Activated T-cell treated with anti-CD3 and anti-CD28 coated beads, Interleukin-2, amount 50 U/mL, for 24 hours (primary cell): ENCODE measurements at regions not wholly inside any gene's neighbourhood (a gene's known extent, or its start where the extent isn't known, plus 50 kb on each side); places are given as distances from the start of the nearest gene placed in this dataset.

ENCODE experiments used
- DNase-seq: peaks from one replicate; pipeline ENCODE4 v3.0.0-alpha.2; 2020
- H3K27ac Mint-ChIP-seq: 2 replicates; pipeline ENCODE4 v1.8.0; 2020; ENCODE audit warnings: mild to moderate bottlenecking, mixed read lengths
- H3K27me3 Mint-ChIP-seq: 2 replicates; pipeline ENCODE4 v1.8.0; 2020; ENCODE audit warnings: mixed read lengths
- H3K36me3 Mint-ChIP-seq: 2 replicates; pipeline ENCODE4 v1.8.0; 2020; ENCODE audit warnings: low read depth, mixed read lengths
- H3K4me1 Mint-ChIP-seq: 2 replicates; pipeline ENCODE4 v1.8.0; 2020; ENCODE audit warnings: low read depth, mixed read lengths
- H3K4me3 Mint-ChIP-seq: 2 replicates; pipeline ENCODE4 v1.8.0; 2020; ENCODE audit warnings: mild to moderate bottlenecking, moderate library complexity, mixed read lengths
- H3K9me3 Mint-ChIP-seq: 2 replicates; pipeline ENCODE4 v1.8.0; 2020; ENCODE audit warnings: mixed read lengths

DNA sequence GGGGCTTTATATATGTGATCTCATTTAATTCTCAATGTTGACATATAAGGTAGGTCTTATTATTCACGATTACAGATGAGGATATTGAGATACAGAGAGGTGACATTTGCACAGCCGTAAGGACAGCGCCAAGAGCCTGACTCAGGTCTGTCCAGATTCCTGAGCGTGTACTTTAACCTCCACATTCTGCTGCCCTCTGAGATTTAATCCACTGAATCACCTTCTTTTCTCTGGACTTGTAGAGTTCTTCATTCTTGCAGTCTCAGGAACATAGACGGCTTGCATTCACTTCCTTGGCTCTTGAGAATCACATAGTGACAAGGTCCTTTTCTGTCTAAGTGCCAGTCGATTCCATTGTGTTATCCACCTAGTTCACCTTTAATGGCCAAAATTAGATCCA, 141.0 kb upstream of the ARHGAP5 start:
- DNase-seq, result no peak
- Mint-ChIP-seq H3K4me3 (no peak overlapping the region), H3K4me1 (peaks cover 19% of the 10 kb centered on the region), H3K27ac (no peak overlapping the region), H3K27me3 (no peaks in the 10 kb centered on the region), H3K36me3 (no peaks in the 10 kb centered on the region), H3K9me3 (peaks cover 2% of the 10 kb centered on the region)

DNA sequence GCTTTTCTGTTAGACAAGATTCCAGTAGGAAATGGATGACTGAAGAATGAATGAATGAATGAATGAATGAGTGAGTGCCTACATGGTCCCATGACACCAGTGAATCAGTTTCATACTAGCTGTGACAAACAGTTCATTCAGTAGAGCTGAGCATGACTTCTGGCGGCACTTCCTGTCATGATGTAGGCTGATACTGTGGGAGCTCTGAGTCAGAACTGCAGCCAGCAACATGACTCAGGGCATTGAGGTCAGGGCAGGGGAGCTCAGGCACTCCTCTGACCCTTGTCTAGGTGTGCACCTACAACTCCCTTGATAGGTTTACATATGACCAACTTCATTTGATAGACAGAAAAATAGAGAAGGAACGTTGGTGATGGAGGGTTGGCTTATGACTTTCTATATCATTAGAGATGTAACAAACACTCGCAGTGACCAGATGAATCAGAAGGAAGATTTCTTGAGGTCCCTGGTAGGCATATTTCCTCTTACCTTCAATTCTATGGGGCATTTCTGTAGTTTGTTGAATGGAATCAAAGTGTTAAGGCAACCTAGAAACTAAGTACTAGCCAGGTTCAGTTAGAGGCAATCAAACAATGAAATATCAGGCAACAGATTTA, 139.3 kb upstream of the ARHGAP5 start:
- Mint-ChIP-seq H3K27me3 (no peaks in the 10 kb centered on the region), H3K36me3 (no peaks in the 10 kb centered on the region), H3K4me3 (no peak overlapping the region), H3K4me1 (peaks cover 19% of the 10 kb centered on the region), H3K27ac (peak overlapping the region; percentile 89), H3K9me3 (peaks cover 2% of the 10 kb centered on the region)
- DNase-seq, result peak; percentile 69

DNA sequence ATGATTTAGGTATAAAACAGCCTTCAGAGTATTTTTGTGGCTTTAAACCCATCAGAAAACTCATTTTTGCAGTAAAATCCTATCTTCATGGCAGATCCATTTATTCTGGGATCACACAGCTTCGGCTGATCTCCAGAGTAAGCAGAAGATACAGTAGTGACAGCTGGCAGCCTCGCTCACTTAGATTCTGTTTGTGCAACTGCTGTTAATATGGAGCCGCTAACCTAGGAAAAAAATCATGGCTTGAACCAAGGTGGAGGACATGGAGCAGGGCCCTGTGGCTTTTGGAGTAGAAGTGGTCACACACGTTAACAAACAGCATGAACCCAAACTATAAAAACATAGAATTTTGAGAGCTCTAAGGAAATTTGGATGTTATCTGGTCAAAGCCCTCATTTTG, 137.2 kb upstream of the ARHGAP5 start:
- Mint-ChIP-seq H3K27me3 (no peaks in the 10 kb centered on the region), H3K36me3 (no peaks in the 10 kb centered on the region), H3K9me3 (peaks cover 2% of the 10 kb centered on the region), H3K27ac (no peak overlapping the region), H3K4me1 (peaks cover 30% of the 10 kb centered on the region), H3K4me3 (no peak overlapping the region)
- DNase-seq, result no peak

DNA sequence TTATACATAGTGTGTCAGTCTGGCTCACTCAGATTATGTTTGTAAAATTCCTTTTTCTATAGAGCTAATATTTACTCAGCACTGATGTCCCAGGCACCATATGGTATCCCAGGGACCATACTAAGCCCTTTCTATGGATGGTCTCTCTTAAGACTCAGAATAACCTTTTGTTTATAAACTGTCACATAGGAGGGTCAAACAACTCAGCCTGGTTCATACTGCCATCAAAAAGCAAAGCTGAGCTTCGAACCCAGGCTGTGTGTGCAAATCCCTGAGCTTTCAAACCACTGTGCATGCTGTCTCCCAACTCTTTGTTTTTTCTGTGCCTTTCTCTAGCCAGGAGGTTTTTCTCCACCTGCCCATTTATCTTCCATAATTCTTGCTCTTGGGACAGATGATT, 135.6 kb upstream of the ARHGAP5 start:
- no peak overlapping the region for H3K4me3 Mint-ChIP-seq
- no peak overlapping the region for H3K27ac Mint-ChIP-seq
- no peaks in the 10 kb centered on the region for H3K27me3 Mint-ChIP-seq
- H3K4me1 Mint-ChIP-seq, result peaks cover 35% of the 10 kb centered on the region
- no peak for DNase-seq
- no peaks in the 10 kb centered on the region for H3K36me3 Mint-ChIP-seq
- H3K9me3 Mint-ChIP-seq, result peaks cover 2% of the 10 kb centered on the region

DNA sequence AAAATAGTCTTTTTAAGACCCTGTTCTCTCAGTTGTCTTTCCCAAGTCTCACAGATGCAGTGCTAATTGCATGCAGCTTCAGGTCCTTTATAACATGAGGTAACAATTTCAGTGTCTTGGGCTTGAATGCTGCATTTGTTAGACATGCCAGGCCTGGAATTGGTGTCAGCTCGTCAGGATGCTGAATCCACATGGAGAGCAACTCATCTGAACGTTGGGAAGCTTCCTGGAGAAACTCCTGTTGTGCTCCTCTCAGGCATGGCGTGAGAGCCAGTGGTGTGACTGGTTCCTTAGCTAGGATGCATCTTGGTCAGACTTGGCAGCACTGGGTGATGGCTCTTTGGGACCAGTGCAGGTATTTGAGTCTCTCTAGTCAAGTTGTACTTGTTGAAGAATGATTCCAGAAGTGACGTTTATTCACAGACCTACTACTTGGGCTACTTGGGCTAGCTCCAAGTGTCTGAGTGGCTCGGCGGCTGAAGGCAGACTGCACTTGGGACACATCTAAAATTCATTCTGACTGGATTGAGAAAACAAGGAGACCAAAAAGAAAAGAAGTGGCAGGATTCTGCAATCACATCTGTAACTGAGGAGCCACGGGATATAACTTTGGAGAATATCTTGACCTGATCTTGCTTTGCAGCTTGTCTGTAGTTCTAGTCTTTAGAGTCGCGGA, 134.8 kb upstream of the ARHGAP5 start:
- peaks cover 37% of the 10 kb centered on the region for H3K4me1 Mint-ChIP-seq
- DNase-seq, result no peak
- H3K4me3 Mint-ChIP-seq, result no peak overlapping the region
- H3K9me3 Mint-ChIP-seq, result peaks cover 2% of the 10 kb centered on the region
- no peak overlapping the region for H3K27ac Mint-ChIP-seq
- H3K36me3 Mint-ChIP-seq, result no peaks in the 10 kb centered on the region
- H3K27me3 Mint-ChIP-seq, result no peaks in the 10 kb centered on the region

DNA sequence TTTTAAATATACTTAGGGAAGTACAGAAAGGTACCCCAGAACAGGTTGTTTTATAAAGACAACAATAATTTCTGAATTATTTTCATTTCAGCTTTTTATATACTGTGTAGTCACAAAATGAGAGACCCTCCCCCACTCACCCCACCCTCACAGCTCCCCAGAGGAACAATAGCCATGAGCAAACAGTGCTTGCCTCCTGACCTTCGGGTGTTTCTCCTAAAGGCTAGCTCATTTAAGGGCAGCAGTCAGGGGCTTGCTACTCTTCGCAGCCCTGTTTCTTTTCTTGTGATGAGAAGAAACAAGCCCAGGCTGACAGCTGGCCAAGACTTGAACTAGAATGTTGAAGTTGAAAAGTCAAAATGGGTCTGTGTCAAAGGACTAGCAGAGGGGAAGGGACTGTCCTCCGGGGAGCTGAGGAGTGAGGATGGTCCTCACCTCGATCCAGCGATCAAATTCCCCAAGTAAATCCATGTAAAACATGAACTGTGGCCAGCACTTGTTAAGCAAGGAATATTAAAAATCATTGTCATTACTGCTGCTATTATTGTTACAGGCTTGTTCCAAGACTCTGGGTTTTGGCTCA, 133.8 kb upstream of the ARHGAP5 start:
- no peaks in the 10 kb centered on the region for H3K36me3 Mint-ChIP-seq
- no peak overlapping the region for H3K27ac Mint-ChIP-seq
- H3K4me1 Mint-ChIP-seq, result peaks cover 29% of the 10 kb centered on the region
- no peak overlapping the region for H3K4me3 Mint-ChIP-seq
- H3K27me3 Mint-ChIP-seq, result no peaks in the 10 kb centered on the region
- no peaks in the 10 kb centered on the region for H3K9me3 Mint-ChIP-seq
- DNase-seq, result no peak

DNA sequence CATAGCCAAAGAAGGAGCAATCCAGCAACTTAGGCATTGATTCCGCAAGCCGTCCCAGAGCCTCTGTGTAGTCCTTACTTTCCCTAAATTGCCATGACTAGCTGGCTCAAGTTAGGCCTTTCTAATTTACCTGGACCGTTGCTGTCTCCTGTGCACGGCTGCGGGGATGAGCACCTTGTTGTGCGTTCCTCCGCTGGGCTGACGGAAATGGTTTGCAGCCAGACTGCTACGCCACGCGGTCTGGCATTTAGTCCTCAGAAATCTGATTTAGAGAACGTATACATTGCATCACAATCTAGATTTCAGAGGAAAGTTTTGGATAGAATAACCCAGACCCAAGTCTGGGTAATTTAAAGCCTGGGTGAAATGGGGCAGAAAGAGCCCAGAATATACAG, 133.2 kb upstream of the ARHGAP5 start:
- Mint-ChIP-seq H3K4me3 (no peak overlapping the region), H3K4me1 (peaks cover 24% of the 10 kb centered on the region), H3K9me3 (no peaks in the 10 kb centered on the region), H3K36me3 (no peaks in the 10 kb centered on the region), H3K27ac (no peak overlapping the region), H3K27me3 (no peaks in the 10 kb centered on the region)
- DNase-seq, result no peak

DNA sequence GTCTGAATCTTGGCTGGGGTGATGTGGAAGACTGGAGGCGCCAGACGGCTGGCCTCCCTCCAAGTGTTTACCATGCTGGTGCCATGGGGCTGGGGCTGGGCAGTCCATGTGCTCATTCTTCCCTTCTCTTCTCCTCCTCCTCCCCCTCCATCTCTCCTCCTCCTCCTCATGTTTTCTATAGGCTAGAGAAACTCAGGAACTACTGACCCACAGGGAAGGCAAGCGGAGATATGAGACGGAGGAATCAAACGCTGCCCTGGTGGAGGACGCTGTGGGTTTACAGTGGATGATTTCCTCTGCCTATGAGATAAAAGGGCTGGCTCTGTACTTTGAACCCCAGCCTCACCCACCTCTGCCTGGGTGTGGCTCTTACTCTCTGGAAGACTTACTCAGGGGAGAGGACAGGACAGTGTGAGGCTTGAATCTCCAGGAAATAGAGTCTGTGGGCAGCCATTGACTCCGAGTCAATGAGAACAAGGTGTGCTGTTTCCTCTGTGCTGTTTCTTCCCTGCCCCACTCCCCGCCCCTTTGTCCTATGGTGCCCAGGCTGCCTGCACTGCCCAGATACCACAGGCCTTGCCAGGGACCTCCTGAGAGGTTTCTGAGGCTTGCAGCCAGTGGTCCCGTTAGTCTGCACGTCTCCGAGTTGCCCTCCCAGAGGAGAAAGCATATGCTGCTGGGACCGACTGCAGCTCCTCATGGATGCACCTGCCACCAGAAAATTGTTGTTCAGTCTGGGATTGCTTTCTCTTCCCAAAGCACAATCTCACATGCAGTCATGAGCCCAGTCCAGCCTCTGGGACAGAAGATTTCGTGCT, 132.6 kb upstream of the ARHGAP5 start:
- Mint-ChIP-seq H3K27me3 (no peaks in the 10 kb centered on the region), H3K36me3 (no peaks in the 10 kb centered on the region), H3K4me1 (peaks cover 22% of the 10 kb centered on the region), H3K9me3 (no peaks in the 10 kb centered on the region), H3K27ac (peak overlapping the region; percentile 58), H3K4me3 (no peak overlapping the region)
- peak; percentile 34 for DNase-seq

DNA sequence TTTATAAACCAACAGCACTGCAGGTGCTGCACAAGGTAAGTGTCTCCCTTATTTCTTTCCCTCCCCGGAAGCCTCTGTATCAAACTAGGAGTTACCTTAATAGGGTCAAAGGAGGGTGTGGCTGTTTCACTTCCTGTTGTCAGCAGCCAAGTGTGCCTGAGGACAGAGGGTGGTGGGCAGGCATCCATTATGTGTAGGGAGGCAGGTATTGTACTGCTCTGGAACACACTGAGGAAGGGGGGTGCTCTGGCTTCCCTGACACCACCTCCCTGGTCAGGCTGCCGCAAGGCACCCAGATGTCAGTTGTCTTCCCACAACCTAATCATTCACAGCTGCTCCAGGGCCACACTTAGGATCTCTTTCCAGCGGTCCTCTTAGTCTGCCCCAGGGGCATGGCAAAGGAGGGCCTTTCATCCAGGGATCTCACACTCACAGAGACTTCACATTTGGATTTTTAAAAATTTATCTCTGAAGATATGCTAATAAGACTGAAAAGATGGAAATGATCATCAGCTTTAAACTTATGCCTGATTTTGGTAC, 132.0 kb upstream of the ARHGAP5 start:
- no peak overlapping the region for H3K4me3 Mint-ChIP-seq
- H3K27ac Mint-ChIP-seq, result peak overlapping the region; percentile 24
- H3K9me3 Mint-ChIP-seq, result no peaks in the 10 kb centered on the region

DNA sequence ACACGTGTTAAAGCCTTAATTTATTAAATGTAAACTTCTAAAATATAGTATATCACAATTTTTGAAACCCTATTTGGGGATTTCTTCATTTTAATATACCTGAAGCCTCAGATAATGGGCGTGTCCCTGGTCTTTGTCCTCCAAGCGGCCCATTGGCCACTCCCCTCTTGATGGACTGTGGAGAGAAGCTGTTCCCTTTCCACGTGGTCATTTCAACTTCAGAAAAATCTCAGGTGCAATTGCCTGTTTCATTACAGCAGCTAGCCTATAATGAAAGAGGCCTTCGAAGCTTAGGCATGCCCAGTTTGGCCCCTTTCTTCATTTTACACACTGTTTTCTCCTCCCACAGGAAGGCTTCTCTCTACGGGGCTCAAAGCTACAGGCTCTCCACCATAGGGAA, 131.4 kb upstream of the ARHGAP5 start:
- Mint-ChIP-seq H3K27me3 (no peaks in the 10 kb centered on the region), H3K4me3 (no peak overlapping the region), H3K4me1 (peaks cover 22% of the 10 kb centered on the region), H3K36me3 (no peaks in the 10 kb centered on the region), H3K27ac (no peak overlapping the region), H3K9me3 (no peaks in the 10 kb centered on the region)
- no peak for DNase-seq

More for the DNA sequence above, 132.0 kb upstream of the ARHGAP5 start:
- Mint-ChIP-seq H3K4me1 (peaks cover 22% of the 10 kb centered on the region), H3K27me3 (no peaks in the 10 kb centered on the region), H3K36me3 (no peaks in the 10 kb centered on the region)
- DNase-seq, result no peak

DNA sequence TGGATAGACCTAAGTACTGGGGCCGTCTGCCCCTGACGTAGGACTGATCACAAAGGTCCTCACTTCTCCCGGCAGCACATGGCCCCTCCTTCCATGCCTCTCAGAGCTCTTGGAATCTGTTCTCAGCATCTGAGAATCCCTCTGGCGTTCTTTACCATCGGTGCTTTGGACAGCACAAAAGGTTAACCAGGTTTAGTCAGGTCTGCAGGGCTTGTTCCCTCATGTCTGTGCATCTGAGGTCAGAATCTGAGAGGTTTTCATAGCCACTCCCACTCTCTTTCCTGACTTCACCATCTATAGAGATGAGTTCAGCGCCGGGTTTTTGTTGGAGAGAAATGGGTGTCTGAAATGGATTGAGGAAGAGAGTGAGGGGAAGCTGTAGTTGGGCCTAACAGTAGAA, 130.0 kb upstream of the ARHGAP5 start:
- Mint-ChIP-seq H3K27me3 (peaks cover 3% of the 10 kb centered on the region), H3K36me3 (no peaks in the 10 kb centered on the region), H3K9me3 (no peaks in the 10 kb centered on the region), H3K4me3 (no peak overlapping the region), H3K4me1 (peaks cover 22% of the 10 kb centered on the region), H3K27ac (no peak overlapping the region)
- DNase-seq, result no peak

DNA sequence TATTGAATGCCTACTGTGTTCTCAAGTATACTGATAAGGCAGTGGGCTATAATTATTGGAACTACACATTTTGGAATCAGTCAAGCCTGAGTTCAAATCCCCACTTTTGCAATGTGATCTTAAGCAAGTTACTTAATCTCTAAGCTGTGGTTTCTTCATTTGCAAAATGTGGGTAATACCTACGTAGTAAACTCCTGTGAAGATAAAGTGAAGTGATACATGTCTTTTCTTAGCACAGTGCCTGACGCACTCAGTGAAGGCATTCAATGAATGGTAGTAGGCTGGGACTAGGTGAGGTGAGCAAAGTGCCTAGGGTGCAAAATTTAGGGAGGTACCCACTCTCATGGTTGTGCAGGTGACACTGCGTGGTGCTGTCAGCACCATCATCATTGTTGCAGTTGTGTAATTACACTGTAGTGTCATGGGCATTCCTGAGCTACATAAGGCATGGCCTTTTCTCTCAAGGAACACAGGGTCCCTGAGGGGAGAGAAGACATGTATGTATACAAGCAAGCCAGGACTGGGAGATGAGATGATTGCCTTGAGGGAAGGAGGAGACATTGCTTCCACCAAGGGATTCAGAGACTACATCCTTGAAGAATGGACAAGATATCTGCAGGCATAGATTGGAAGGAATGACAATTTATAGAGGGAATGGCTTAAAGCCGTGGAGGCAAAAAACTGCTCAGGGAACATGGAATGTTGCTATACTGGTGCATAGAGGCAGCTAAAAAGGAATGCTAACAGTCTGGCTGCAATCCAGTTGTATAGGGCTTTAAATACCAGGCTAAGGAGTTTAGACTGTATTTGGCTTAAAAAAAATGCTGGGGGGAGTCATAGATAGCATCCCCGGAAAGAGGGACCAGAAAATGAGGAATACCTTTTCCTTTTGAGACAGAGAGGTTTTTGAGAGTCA, 129.2 kb upstream of the ARHGAP5 start:
- Mint-ChIP-seq H3K4me3 (no peak overlapping the region), H3K4me1 (peaks cover 22% of the 10 kb centered on the region), H3K36me3 (no peaks in the 10 kb centered on the region), H3K9me3 (no peaks in the 10 kb centered on the region), H3K27me3 (peaks cover 3% of the 10 kb centered on the region), H3K27ac (no peak overlapping the region)
- no peak for DNase-seq

DNA sequence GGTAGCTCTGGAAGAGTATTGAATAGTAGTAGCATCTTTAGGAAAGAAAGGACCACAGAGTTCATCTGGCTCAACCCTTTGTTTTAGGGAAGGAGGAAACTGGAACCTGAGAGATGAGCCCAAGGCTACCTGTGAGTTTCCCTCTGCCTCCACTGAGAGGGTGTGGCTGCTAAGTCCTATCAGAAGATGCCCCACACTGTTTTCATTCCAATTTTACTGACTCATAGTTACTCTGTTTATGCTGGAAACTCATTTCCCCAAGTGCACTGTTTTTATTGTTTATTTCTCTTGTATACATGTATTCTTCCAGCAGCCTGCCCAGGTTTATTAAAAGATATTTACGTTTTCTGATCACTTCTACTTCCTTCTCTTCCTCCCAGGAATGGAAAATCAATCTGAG, 127.4 kb upstream of the ARHGAP5 start:
- H3K4me1 Mint-ChIP-seq, result peaks cover 14% of the 10 kb centered on the region
- no peak overlapping the region for H3K27ac Mint-ChIP-seq
- H3K36me3 Mint-ChIP-seq, result no peaks in the 10 kb centered on the region
- H3K4me3 Mint-ChIP-seq, result no peak overlapping the region
- no peak for DNase-seq
- no peaks in the 10 kb centered on the region for H3K9me3 Mint-ChIP-seq
- peaks cover 6% of the 10 kb centered on the region for H3K27me3 Mint-ChIP-seq

DNA sequence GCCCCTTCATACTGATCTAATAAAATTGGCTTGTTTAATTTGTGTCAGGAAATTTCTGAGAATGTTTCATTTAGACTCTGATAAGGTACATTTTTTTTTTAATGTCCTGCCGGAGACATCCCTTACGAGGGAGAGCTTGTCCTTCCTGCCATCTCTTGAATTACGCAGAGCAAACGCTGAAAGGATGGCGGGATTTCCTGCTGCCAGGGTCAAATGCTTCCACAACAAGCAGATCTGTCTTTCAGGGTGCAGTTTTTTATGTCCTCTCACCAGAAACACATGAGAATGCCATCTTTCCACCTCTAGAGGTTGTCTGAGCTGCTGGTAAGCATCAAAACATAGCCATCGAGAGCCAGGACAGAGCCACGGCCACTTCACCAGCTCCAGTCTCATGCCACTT, 126.8 kb upstream of the ARHGAP5 start:
- no peak for DNase-seq
- H3K9me3 Mint-ChIP-seq, result no peaks in the 10 kb centered on the region
- peaks cover 13% of the 10 kb centered on the region for H3K4me1 Mint-ChIP-seq
- H3K27me3 Mint-ChIP-seq, result peaks cover 6% of the 10 kb centered on the region
- no peak overlapping the region for H3K4me3 Mint-ChIP-seq
- H3K36me3 Mint-ChIP-seq, result no peaks in the 10 kb centered on the region
- H3K27ac Mint-ChIP-seq, result no peak overlapping the region
